GM12892 (cell line): ENCODE measurements at regions not wholly inside any gene's neighbourhood (a gene's known extent, or its start where the extent isn't known, plus 50 kb on each side); places are given as distances from the start of the nearest gene placed in this dataset.

ENCODE experiments used
- POLR2AphosphoS5 ChIP-seq: IDR thresholded peaks from 2 replicates; pipeline ENCODE4 v1.6.1; 2011; ENCODE audit warnings: low read depth, low read length, control low read depth
- TAF1 ChIP-seq: IDR thresholded peaks from 2 replicates; pipeline ENCODE4 v1.6.1; 2011; ENCODE audit warnings: low read depth, mild to moderate bottlenecking, control low read depth, low read length, borderline replicate concordance

DNA sequence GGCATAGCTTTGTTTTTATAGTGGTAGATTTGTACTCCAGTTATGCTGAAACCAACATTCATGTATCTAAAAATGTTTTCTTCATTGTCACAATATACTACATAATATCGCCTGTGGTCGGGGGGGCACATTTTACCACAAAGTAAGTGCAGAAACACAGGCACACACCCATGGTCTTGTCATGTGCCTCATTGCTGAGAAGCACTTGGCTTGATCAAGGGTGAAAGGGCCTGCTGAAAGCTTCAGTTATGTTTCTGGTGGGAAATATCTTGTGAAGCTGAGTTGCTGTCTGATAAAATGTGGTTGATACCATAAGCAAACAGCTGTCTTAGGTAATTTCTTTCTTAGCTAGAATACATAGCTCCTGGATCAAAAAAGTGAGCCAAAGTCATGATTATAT lies 393.1 kb downstream of the MAN2A1 start:
- no peak for TF ChIP-seq TAF1
- TF ChIP-seq POLR2AphosphoS5, result no peak
